Lung microvascular endothelial cell (primary cell): ENCODE measurements at regions not wholly inside any gene's neighbourhood (a gene's known extent, or its start where the extent isn't known, plus 50 kb on each side); places are given as distances from the start of the nearest gene placed in this dataset.

Experiments
- DNase-seq, 2 donors: peaks; one replicate each; pipeline versions ENCODE4 v3.0.0 to v3.0.0-alpha.2; 2010; ENCODE audit warnings: low read depth in 2 of 2

DNA sequence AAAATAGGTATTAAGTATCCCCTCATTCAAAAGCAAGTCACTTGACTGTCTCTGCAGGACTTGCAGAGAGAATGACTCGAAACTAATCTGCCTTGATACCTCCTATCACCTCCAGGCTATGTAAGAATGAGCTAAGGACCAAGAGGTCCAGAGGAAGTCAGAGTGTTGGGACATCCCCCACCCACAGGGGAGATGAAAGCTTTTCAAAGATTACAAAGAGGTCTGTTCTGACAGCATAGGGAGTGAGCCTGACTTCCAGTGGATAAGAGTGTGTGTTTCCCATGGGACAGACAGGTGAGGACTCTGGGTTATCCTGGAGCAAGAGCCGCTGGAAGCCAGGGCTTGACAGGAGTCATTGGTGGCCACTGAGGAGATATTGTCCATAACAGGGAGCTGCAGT is 85.0 kb upstream of the TACR1 start:
- DNase-seq = no peak

DNA sequence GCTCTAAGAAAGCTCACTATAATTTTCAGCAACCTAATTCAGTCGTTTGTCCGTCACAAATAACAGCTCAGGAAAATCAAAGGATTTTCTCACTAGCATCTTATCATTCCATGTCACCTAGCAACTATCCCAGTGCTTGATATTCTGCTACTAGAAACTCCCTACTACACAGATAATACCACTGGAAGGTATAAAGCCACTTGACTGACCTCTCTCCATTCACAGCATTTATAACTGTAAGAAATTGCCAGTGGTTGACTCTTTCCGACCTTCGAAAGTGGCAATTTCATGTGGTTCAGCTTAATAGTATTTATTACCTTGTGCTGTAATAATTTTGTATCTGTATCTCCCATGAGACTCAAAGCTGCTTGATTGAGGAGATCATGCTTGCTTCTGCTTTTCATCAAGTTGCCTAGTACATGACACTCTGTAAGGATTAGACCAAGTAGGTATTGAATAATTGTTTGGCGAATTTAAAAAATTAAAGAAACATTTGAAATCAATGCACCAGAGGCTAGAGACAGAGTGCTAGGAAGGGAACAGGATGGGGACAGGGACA is 79.6 kb upstream of the TACR1 start:
- no peak for DNase-seq

DNA sequence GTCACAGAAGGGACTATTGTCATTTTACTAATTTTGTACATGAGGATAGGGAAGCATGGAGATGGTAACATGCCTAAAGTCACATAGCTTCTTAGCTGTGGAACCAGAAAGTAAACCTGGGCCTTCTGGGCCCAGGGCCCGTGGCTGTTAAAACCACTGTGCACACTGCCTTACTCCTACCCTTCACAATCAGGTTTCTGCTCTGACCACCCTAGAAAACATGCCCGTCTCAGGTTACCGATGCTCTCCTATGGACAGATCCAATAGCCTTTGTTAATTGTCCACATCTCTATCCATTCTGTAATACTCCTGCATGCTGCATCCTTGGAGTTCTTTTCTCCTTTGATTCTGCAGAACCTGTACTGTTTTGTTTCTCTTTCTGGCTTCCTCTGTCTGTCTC is 79.0 kb upstream of the TACR1 start:
- DNase-seq = no peak

DNA sequence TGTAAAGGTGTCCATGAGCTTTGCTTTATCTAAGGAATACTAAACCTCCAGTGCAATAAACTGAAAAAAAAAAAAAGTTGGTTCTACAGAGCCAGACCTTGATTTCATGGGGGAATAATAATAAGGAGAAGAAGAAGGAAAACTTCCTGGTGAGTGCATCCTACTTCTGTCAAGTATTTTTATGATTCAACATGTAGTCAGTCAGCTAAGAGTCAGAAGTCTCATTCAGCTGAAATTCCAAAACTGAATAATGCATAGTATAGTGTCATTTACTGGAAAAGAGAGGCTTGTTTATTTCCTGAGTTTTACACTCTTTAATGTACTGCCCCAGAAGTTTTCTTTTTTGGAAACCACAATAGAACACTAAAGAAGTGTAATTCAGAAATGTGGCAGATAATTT is 77.8 kb upstream of the TACR1 start:
- DNase-seq = peak in 1 of 2 donors; percentile 28

DNA sequence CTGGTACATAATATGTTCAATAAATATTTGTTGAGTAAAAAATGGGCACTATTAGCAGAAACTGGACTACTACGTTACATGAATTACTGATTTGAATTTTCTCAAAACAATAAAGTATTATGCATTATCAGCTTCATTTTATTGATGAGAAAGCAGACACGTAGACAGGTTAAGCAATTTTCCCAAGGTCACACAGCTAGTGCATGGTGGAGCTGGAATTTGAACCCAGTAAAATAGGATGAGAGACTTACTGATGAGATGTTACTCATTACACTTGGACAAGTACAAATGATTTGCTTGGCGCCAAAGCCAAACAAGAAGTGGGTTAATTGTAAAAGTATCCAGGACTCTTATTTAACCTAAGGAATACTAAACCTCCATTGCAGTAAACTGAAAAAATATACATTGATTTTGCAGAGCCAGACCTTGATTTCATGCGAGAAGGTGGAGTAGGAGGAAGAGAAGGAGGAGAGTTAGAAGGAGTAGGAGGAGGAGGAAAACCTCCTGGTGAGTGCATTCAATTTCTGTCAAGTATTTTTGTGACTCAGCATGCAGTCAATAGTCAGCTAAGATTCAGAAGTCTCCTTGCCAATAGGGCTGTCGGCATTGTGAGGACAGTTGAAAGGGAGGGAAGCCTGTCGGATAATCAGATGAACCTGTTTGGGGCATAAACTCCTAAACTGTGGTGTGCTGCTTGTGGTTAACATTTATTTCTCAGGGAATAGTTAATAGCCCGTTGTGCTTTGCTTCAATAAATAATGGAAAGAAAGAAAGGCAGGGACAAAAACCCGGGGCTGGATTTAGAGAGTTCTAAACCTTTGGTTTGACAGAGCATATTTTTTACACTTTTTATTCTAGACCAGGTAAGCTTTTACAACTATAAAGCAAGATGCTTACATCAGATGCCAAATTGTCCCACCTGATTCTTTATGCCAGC is 77.0 kb upstream of the TACR1 start:
- DNase-seq = peak in 1 of 2 donors; percentile 52

DNA sequence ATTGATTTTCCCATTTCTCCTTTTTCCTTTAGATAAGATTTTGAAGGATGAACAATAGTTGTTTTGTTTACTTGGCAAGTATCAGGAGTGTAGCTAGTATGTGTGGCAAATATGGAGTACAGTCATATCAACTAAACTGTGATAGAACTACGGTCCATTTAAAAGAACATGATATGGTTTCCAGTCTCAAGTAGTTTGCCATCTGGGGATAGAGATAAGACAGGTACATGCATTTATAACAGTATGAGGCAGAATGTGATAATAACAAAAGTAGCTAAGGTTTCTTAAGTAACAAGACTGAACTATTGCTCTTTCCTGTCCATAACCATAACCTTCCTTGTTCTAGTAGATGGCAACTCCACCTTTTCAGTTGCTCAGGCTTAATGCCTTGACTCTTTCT is 75.6 kb upstream of the TACR1 start:
- no peak for DNase-seq

DNA sequence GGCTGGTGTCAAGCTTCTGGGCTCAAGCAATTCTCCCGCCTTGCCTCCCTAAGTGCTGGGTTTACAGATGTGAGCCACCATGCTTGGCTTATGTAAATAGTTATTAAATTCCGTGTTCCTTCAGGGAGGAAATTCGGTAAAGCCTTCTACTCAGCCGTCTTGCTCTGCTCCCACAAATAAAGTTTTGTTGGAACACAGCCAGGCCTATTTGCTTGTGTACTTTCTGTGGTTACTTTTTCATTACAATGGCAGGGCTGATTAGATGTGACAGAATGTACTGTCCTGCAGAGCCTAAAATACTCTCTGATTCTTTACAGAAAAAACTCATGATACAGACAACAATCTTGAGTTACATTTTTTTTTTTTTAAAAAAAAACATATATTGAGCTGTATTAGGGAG is 68.8 kb upstream of the TACR1 start:
- DNase-seq = no peak

DNA sequence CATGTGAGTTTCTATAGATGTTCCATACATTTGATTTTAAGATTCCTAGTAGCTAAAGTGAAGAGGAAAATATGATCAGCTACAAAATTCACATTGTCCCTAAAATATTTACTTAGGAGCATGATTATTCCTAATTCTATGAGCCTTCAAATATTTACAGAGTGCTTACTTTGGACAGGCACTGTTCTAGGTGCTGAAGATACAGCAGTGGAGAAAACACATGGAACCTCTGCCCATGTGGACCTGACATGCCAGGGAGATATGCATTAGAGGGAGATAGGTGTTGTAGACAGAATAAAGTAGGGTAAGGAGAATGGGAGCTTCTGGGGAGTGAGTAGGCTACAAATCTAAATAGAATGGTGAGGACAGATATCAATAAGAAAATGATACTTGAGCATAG is 62.6 kb upstream of the TACR1 start:
- DNase-seq = no peak

DNA sequence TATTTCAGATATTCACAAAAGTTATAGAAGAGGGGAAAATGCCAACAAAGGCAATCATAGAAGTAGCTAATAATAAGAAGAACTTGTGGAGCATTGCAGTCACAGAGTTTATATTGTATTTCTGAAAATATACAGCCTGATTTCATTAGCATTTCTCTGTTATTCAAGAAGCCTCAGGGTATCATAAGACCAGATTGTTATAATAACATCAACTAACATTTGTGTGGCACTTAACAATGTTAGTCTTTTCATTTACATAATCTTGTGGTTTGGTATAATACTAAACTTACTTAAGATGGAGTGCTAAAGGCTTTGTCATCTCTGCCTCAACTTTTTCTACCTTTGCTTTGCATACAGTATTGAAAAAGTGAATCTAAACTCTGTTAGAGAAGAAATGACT is 61.6 kb upstream of the TACR1 start:
- DNase-seq = no peak

DNA sequence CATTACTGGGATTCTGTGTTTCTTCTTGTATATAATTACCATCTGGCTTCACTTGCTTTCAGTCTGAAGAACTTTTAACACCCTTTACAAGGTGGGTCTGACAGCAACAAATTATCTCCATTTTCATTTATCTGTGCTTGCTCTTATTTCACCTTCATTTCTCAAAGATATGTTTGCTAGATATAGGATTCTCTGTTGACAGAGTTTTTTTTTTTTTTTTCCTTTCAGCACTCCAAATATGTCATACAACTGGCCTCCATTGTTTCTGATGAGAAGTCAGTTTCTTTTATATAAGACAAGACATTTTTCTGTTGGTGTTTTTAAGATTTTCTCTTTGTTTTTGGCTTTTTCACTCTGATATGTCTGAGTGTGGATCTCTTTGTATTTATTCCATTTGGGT is 59.3 kb upstream of the TACR1 start:
- no peak for DNase-seq

DNA sequence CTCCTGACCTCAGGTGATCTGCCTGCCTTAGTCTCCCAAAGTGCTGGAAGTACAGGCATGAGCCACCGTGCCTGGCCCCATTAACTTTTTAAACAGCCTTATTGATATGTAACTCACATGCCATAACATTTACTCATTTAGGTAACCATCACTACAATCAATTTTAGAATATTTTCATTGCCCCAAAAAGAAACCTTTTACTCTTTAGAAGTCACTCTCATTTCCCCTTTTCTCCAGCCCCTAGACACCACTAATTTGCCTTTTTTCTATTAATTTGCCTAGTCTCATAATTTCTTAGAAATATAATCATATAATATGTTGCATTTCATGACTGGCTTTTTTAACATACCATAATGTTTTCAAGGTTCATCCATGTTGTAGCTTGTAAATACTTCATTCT is 57.2 kb upstream of the TACR1 start:
- DNase-seq = no peak

DNA sequence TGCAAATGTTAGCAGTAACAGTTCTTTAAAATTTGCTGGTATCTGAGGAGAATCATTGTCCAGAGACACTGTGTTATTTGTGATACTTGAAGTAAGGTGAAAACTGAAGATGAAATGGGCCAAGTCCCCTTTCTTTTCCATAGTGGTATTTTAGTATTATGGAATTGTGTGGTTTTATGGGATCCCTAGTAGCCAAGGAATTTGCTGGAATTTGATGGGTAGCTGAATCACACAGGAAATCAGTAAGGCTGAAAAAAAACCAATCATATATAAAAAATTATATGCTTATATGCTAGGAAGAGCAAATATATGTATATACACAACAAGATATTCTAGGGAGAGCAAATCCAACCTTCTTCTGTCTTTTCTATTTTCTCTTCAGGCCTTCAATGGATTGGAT is 54.2 kb upstream of the TACR1 start:
- DNase-seq = no peak

DNA sequence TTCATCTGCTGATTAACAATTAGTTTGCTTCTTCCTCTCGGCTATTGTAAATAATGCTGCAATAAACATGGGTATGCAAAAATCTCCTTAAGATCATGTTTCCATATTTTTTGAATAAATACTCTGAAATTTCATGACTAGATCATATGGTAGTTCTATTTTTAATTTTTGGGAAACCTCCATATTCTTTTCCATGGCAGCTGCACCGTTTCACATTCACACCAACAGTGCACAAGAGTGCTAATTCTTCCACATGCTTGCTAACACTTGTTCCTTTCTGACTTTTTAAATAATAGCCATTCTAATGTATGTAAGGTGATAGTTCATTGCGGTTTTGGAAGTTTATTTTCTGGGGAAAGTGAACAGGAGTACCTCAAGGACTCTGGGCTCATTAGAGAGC is 52.6 kb upstream of the TACR1 start:
- no peak for DNase-seq
